K562 (cell line): ENCODE measurements at regions not wholly inside any gene's neighbourhood (a gene's known extent, or its start where the extent isn't known, plus 50 kb on each side); places are given as distances from the start of the nearest gene placed in this dataset.

ENCODE experiments used
- ATAC-seq: fragments of 200-7000 bp; cut with Tn5 transposase; 3 replicates; pipeline ENCODE4 v1.9.1; 2020; ENCODE audit warnings: moderate library complexity
- BruUV-seq: library from RNA; stranded (reverse); fragments of 400-500 nt; replicated peaks from 2 replicates; lab custom pipeline; 2021; lab: Mats Ljungman, UMichigan
- CTCF ChIA-PET: fragments of 300-600 bp; formaldehyde crosslinking; extraction: SDS; loops from one replicate; lab custom pipeline; 2021; ENCODE audit warnings: low intra/inter-chr PET ratio; lab: Yijun Ruan, JAX
- POLR2A ChIA-PET: fragments of 300-600, 350-650 bp; sonication (Branson Sonifier 250); formaldehyde crosslinking; extraction: SDS; loops from one replicate; lab custom pipeline; 2021; ENCODE audit warnings: antibody characterized with exemption, inconsistent platforms; lab: Yijun Ruan, JAX
- DNase-seq, 4 experiments: peaks; one replicate each; pipeline versions ENCODE4 v3.0.0 to v3.0.0-alpha.2; 2011 to 2018; ENCODE audit warnings: low spot score in 3 of 4, mixed read lengths in 3 of 4; ENCODE audit errors: extremely low read depth in 1 of 4
- FAIRE-seq: peaks from 2 replicates; lab custom pipeline; 2011; peaks lifted over from hg19 to GRCh38; lab: Jason Lieb, UNC
- H2AFZ ChIP-seq: 2 replicates; pipeline ENCODE4 v1.6.0; 2011; ENCODE audit warnings: low read depth, low read length, control low read depth, inconsistent platforms
- H3K27ac ChIP-seq: fragments of 200-600 bp; 3 replicates; pipeline ENCODE4 v1.8.0; 2011; ENCODE audit warnings: low read depth, mild to moderate bottlenecking, control low read depth, inconsistent platforms, low read length, moderate library complexity, mixed read lengths; ENCODE audit errors: extremely low read depth
- H3K27me3 ChIP-seq, 2 experiments: fragments of 300-600 bp in 1 of 2; 2 replicates in 1 of 2; 3 replicates in 1 of 2; pipeline versions ENCODE4 v1.6.0 to v1.8.0; 2011; ENCODE audit warnings: inconsistent platforms in 2 of 2, low read length in 2 of 2, mild to moderate bottlenecking in 1 of 2, mixed read lengths in 1 of 2, moderate library complexity in 1 of 2; ENCODE audit not compliant: control insufficient read depth in 2 of 2, insufficient read depth in 2 of 2
- H3K36me3 ChIP-seq: fragments of 300-600 bp; 3 replicates; pipeline ENCODE4 v1.8.0; 2011; ENCODE audit warnings: mild to moderate bottlenecking, low read length, inconsistent platforms; ENCODE audit not compliant: control insufficient read depth, insufficient read depth
- H3K4me1 ChIP-seq, 2 experiments: fragments of 200-600 bp in 1 of 2; replicated peaks in 1 of 2; 2 replicates in 1 of 2; 3 replicates in 1 of 2; pipeline versions ENCODE4 v1.5.1 to v1.8.0; 2011; ENCODE audit warnings: inconsistent platforms in 2 of 2, low read length in 2 of 2, mild to moderate bottlenecking in 1 of 2, mixed read lengths in 1 of 2, moderate library complexity in 1 of 2; ENCODE audit not compliant: control insufficient read depth in 2 of 2, insufficient read depth in 2 of 2
- H3K4me2 ChIP-seq: 2 replicates; pipeline ENCODE4 v1.6.1; 2011; ENCODE audit warnings: low read length, control low read depth, inconsistent platforms, mixed read lengths; ENCODE audit not compliant: insufficient read depth
- H3K4me3 ChIP-seq: fragments of 200-600 bp; sonication (generic), shearing (Covaris generic); 2 replicates; pipeline ENCODE4 v1.5.1; 2016; ENCODE audit warnings: control low read depth, inconsistent platforms
- H3K79me2 ChIP-seq: fragments of 200-600 bp; 3 replicates; pipeline ENCODE4 v1.8.0; 2011; ENCODE audit warnings: low read length, inconsistent platforms; ENCODE audit not compliant: control insufficient read depth, insufficient read depth
- H3K9ac ChIP-seq, 2 experiments: 2 replicates each; pipeline versions ENCODE4 v1.6.0 to v1.6.1; 2011; ENCODE audit warnings: low read depth in 2 of 2, low read length in 2 of 2, control low read depth in 1 of 2, inconsistent platforms in 1 of 2, mild to moderate bottlenecking in 1 of 2, mixed read lengths in 1 of 2; ENCODE audit not compliant: insufficient read depth in 1 of 2
- H3K9me1 ChIP-seq: one replicate; pipeline ENCODE4 v1.6.0; 2011; ENCODE audit warnings: inconsistent platforms, mild to moderate bottlenecking, low read length, moderate library complexity; ENCODE audit not compliant: control insufficient read depth, insufficient read depth
- H3K9me3 ChIP-seq: replicated peaks from 2 replicates; pipeline ENCODE4 v1.5.1; 2011; ENCODE audit warnings: low read depth, low read length, inconsistent platforms; ENCODE audit not compliant: control insufficient read depth, insufficient read depth
- H4K20me1 ChIP-seq: replicated peaks from 2 replicates; pipeline ENCODE4 v1.6.1; 2011; ENCODE audit warnings: low read length, inconsistent platforms, mixed read lengths; ENCODE audit not compliant: control insufficient read depth, insufficient read depth
- BCL6 ChIP-seq: fragments of 250-450 bp; sonication (Bioruptor Pico); IDR thresholded peaks from 2 replicates; pipeline ENCODE4 v1.4.0; 2020
- BRF1 ChIP-seq: IDR thresholded peaks from 3 replicates; pipeline ENCODE4 v1.6.1; 2011; ENCODE audit warnings: borderline replicate concordance, mild to moderate bottlenecking; ENCODE audit not compliant: insufficient read length; ENCODE audit errors: extremely low read depth
- CAMTA2 ChIP-seq: fragments of 250-450 bp; sonication (Bioruptor Pico); conservative IDR thresholded peaks from 2 replicates; pipeline ENCODE4 v1.5.1; 2022
- E2F4 ChIP-seq: sonication (generic); formaldehyde crosslinking; IDR thresholded peaks from 2 replicates; pipeline ENCODE4 v1.8.0; 2022; ENCODE audit warnings: mild to moderate bottlenecking, low read depth, missing genetic modification reagents
- E2F5 ChIP-seq: sonication (generic); formaldehyde crosslinking; IDR thresholded peaks from 2 replicates; pipeline ENCODE4 v1.8.0; 2022; ENCODE audit warnings: mild to moderate bottlenecking, missing genetic modification reagents
- PBX2 ChIP-seq, 2 experiments: IDR thresholded peaks in 1 of 2; conservative IDR thresholded peaks in 1 of 2; 2 replicates each; pipeline ENCODE4 v1.6.1; 2016; ENCODE audit warnings: low read depth in 2 of 2, mild to moderate bottlenecking in 1 of 2, missing compliant biosample characterization in 1 of 2, missing genetic modification characterization in 1 of 2, moderate library complexity in 1 of 2
- RNF219 ChIP-seq: fragments of 250-450 bp; sonication (Bioruptor Pico); IDR thresholded peaks from 2 replicates; pipeline ENCODE4 v1.5.0; 2022; ENCODE audit warnings: mild to moderate bottlenecking
- SPI1 ChIP-seq: IDR thresholded peaks from 2 replicates; pipeline ENCODE4 v1.6.1; 2011; ENCODE audit warnings: low read depth, low read length, control low read depth, borderline replicate concordance
- WGBS: fragments of 100-300 bp; shearing (Covaris generic); methylation state at CpG from one replicate; pipeline ENCODE4 v1.1.6; 2016; ENCODE audit warnings: low coverage, mixed read lengths; ENCODE audit not compliant: insufficient coverage; ENCODE audit errors: missing lambda C conversion rate; 5-methylcytosine and 5-hydroxymethylcytosine counted together
- in situ Hi-C: fragments of 300-500 bp; cut with MboI; formaldehyde crosslinking; loops from 4 replicates; pipeline ENCODE4 v1.15.0; 2018; ENCODE audit warnings: inconsistent platforms, mixed read lengths
- intact Hi-C: fragments of 100-400 bp; cut with micrococcal nuclease; formaldehyde crosslinking; loops from 2 replicates; pipeline ENCODE4 v1.14.2; 2022

- ChIA-PET CTCF (no interaction called here), POLR2A (no interaction called here)
- Histone ChIP-seq H3K9me3 (no peaks in the 10 kb centered on the region), H3K36me3 (no peaks in the 10 kb centered on the region), H3K4me3 (no peak overlapping the region), H3K9ac (no peak overlapping the region), H4K20me1 (no peaks in the 10 kb centered on the region), H3K4me1 (no peaks in the 10 kb centered on the region), H3K27ac (no peak overlapping the region), H3K4me2 (no peak overlapping the region), H3K27me3 (no peaks in the 10 kb centered on the region), H3K79me2 (no peaks in the 10 kb centered on the region), H3K9me1 (no peaks in the 10 kb centered on the region), H2AFZ (no peak overlapping the region)
- intact Hi-C loops (no loop called here), in situ Hi-C loops (no loop called here)
- 2% methylated on average over 7 of the region's 7 CpGs for whole genome bisulfite sequencing
- ATAC-seq, result no peak
- no peak for FAIRE-seq
- DNase-seq, result no peak
- no TSS peak for BruUV-seq
- TF ChIP-seq RNF219 (CRISPR knock-in tag), result no peak
- TF ChIP-seq E2F4 (CRISPR knock-in tag), result no peak
- no peak for TF ChIP-seq PBX2 (CRISPR knock-in tag; IDR thresholded peaks at IDR 0.05; ENCODE audit: low read depth)
- TF ChIP-seq PBX2 (tag; conservative IDR thresholded peaks at IDR 0.05; ENCODE audit: low read depth), result no peak
- TF ChIP-seq E2F5 (CRISPR knock-in tag), result no peak
- no peak for TF ChIP-seq BCL6 (CRISPR knock-in tag)
- no peak for TF ChIP-seq SPI1
- no peak for TF ChIP-seq CAMTA2
- TF ChIP-seq BRF1, result no peak
These were observed 395.6 kb downstream of the ADRA2A start for GRCh38 chr10:111472445-111472844.
